ENCODE measurements at regions not wholly inside any gene's neighbourhood (a gene's known extent, or its start where the extent isn't known, plus 50 kb on each side); places are given as distances from the start of the nearest gene placed in this dataset.

DNA sequence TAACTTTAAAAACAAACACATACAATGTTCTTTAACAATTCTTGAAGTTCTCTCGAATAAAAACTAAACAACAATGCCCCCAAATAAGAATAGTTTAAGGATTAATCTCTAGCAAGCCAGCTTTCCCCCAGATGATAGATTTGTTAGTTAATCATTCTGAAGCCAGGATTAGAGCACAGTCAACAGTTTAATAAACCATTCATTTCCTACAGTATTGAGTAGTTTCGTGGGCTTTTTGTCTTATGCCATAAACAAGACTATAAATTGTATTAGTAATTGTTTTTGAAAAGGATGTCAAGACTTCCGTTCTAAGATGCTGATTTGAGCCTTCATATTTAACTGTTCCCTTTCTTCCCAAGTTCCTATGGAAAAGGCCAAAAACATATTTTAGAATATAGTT is 136.6 kb downstream of the PIK3R1 start:
- no peak for DNase-seq

DNA sequence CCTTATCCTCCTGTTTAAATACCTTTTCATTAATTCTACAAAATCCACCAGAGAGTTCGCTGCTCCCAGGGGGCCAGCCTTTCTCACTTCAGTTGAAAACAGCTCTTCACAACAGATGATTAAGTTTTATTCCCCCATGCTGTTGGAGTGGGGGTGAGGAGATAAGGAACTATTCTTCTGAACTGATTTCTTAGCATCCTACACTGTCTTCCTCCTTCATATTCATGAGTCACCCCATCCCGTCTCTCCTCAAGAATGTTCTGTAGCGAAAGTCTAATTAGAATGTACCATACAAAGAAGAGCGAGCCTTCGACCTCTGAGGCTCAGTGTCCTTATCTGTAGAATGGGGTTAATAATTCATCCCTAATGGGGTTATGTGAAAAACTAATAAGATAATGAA is 138.0 kb downstream of the PIK3R1 start:
- DNase-seq: no peak

DNA sequence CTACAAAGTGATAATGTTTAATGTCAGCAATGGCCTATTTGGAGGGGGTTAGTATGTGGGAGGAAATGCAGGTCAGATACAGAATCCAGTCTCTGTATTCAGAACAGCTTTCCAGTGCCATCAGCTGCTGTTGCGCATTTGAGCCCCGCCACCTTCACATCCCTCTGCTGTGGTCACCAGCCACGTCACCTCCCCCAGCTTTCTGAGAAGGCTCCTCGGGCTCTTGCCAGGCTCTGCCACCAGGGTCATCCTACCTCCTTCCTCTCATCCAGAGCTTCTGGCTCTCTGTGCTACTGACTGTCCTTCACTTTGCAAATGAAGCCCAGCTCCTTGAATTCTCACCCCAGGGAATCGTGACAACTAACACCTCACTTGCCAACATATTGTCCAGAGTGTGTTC is 138.8 kb downstream of the PIK3R1 start:
- DNase-seq: no peak

DNA sequence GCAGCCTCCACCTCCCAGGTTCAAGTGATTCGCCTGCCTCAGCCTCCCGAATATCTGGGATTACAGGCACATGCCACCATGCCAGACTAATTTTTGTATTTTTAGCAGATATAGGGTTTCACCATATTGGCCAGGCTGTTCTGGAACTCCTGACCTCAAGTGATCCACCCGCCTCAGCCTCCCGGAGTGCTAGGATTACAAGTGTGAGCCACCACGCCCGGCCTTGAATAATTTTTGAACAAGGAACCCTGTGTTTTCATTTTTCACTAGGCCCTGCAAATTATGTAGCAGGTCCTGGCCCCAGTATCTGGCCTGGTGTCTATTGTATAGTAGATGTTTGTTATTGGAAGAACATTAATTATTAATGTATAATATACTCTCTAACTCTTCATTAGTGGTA is 140.7 kb downstream of the PIK3R1 start:
- DNase-seq: no peak

DNA sequence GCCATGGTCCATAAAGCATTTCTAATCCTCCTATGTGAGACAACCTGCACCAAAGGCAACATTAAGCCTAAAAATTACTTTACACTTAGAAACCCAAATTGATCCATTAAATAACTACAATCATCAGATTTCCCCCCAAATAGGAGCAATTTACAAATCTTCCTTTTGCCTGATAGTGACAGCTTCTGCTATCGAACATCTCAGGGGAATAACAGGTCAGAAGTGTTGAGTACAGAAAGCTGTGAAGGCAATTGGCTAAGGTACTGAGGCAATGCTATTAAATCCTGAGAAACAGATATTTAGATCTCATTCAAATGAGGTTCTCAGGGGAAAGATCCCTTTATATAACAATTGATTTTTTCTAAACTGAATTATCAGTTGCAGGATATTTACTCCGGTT is 141.1 kb downstream of the PIK3R1 start:
- DNase-seq: no peak

DNA sequence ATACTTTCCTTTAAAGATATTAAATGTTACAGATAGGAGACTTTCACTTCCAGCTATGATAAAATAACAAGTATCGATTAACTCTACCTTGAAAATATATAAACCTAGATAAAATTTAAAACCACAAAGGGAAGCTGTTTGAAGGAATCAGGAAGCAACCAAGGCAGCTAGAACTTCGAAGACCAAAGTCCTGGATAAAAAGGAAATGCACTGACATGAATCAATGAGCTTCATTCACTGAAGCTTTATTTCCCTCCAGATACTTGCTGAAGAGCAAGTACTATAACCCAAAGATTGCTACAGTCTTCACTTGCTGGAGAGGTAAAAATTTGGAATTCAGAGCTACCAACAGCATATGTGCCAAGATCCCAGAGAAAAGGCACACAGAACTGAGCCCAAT is 144.1 kb downstream of the PIK3R1 start:
- no peak for DNase-seq

DNA sequence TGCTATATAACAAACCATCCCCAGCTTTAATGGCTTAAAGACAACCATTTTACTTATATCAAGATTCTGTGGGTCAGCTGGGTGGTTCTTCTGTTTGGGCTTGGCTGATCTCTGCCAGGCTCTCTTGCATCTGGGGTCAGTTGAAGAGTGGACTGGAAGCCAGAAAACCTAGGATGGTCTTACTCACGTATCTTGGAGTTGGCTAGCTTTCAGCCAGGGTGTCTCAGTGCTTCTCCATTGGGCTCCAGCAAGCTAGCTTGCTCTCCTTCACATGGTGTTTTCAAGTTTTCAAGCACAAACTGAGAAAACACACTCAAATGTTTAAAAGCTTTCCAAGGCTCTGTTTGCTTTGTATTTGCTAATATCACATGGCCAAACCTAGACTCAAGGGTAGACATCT is 146.8 kb downstream of the PIK3R1 start:
- no peak for DNase-seq

DNA sequence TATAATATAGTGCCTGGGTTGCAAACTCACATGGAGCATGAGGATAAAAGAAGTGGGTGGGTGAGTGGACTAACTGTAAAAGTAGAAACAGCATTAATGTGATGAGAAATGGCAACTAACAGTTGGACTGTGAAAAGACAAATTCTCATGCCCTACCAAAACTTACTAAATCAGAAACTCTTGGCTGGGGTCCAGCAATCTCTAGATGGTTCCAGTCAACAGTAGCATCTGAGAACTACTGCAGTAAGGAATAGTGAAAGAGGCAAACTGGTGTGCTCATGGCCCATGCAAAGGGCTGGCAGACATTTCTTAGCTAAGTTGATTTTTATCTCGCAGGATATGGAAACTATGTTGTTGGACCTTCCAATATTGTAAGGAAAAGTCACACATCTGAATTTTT is 150.3 kb downstream of the PIK3R1 start:
- no peak for DNase-seq

DNA sequence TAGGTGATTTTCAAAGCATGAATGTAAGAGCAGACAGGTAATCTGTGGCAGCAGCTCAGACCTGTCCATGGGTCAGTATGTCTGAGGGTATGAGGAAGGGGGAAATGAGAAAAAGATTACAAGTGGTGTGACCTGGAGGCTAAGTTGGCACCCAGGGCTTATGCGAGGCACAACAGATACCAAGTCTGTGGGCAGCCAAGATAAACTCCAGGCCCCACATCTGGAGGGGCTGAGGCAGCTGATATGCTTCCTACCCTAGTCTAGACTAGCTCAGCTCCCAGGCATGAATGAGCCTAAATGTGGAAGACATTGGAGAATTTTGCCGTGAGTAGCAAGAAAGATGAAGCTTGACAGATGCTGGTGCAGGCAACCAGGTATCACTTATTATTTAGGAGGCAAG is 151.7 kb downstream of the PIK3R1 start:
- no peak for DNase-seq

DNA sequence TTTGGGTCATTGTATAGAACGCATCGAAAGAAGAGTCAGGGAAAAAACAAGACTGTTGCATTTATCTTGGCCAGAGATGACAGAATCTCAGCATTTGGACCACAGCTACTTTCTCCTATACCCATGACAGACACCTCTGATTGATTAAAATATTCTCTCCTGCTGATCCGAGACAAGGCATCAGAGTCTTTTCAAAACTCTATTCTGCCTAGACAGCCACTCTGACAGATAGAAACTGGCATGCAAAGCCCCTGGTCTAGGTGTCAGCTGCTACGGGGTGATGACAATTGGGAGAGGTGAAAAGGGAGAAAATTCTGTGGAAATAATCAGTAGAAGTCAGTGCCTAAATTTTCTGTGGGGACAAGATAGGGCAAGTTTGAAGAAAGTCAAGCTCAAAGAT is 152.2 kb downstream of the PIK3R1 start:
- no peak for DNase-seq

DNA sequence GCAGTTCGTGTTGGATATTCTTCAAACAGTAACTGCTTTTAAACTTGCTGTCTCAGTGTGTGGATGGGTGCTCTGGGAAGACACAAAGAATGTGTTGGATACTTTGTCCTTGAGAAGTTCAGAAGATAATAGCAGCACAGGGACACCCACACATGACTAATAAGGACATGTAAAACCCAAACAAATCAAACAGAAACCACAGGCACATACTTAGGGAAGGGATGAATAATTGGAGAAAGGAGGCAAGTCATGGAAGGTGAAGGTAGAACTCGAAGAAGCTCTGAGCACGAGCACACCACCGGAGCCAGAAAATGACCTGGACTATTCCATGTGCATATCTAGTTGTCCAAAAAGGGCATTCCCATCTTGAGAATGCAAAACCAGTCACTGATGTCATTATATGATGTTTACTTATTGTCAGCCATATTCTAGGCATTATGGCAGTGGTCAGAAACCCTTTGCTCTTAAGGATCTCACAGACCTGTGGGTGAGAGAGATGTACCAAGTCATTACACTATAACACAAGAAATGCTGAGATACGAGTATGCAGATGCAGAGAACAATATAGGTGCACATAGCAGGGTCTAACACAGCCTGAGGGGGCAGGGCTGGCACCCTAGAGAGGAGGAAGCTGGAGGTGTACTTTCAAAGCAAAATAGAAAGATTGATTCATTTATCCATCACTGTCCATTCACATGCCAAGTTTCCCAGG is 152.9 kb downstream of the PIK3R1 start:
- no peak for DNase-seq

DNA sequence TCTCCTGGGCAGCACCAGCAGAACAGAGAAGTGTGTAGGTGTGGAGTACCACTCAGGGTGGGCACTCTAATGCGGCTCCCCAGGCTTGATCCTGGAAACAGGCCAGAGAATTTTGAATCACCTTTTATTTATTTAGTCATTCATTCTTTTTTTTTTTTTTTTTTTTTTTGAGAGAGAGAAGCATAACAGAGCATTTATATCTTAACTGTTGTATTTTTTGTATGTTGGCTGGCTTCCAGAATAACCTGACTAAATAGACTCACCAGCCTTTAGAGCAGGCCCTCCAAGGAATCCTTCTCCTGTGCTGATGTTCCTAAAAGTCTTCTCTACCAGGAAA is 153.4 kb downstream of the PIK3R1 start:
- DNase-seq: peak; percentile 1

DNA sequence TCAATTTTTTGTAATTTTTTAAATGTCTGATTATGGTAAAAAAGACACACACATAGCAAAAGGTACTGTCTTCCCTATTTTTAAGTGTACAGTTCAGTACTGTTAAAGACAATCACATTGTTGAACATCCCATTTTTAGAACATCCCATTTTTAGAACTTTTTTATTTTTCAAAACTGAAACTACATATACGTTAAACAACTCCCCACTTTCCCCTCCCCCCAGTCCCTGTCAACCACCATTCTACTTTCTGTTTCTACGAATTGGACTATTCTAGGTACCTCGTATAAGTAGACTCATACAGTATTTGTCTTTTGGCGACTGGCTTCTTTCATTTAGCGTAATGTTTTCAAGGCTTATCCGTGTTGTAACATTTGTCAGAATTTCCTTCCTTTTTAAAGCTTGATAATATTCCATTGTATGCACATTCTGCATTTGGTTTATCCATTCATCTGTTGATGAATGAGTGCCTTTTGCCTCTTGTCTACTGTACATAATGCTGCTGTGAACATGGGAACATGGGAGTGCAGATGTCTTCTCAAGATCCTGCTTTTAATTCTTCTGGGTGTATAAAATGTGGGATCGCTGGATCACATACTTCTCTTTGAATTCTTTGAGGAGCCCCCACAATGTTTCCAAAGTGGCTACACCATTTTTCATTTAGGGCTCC is 154.0 kb downstream of the PIK3R1 start:
- DNase-seq: no peak

DNA sequence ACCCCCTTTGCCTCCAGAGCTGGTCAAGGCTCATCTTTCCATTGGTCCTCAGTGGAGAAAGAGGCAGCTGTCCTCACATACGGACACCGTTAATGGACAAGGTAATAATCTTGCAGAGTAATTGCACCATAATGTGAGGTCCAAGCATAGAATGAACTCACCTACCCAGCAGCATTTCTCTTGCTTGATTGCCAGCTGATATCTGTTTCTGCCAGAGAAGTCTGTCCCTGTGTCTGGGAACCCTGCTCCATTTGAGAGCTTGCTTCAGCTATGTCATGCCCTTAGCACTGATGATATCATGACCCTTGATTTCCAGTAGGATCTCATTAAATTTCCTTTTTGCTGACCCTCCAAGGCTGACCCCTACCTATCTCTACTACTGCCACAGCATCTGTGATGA is 154.6 kb downstream of the PIK3R1 start:
- no peak for DNase-seq

DNA sequence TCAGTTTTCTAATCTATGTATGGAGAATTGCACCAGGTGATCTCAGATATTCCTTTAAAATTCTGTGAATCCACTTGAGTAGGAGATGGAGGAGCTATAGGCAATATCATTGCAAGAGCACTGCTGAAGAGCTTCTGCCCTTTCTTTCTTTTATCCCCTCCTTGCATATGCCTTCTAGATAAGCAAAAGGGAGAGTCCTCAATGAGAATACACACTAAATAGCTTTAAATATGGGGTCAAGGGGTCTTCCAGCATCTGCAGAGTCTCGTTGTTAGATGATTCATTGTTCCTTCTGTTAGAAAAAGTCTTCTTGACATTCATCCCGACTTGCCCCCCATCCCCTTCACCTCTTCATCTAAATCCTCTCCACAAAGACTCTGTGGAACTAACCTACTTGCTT is 156.1 kb downstream of the PIK3R1 start:
- no peak for DNase-seq

DNA sequence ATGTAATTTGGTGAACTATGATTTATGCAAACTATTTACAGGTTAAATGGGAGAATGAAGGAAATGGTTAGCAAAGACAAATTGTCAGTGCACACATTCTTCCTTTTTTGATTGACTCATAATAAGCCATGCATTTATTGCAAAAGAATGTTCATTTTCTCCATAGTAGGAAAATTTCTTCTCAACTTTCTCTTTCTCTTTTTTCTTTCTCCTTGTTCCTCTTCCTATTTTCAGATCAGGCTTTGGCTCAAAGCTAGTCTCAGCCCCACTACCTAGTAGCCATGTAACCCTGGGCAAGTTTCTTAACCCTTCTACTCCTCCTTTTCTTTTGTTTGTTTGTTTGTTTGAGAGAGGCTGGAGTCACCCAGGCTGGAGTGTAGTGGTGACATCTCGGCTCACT is 156.6 kb downstream of the PIK3R1 start:
- DNase-seq: no peak

DNA sequence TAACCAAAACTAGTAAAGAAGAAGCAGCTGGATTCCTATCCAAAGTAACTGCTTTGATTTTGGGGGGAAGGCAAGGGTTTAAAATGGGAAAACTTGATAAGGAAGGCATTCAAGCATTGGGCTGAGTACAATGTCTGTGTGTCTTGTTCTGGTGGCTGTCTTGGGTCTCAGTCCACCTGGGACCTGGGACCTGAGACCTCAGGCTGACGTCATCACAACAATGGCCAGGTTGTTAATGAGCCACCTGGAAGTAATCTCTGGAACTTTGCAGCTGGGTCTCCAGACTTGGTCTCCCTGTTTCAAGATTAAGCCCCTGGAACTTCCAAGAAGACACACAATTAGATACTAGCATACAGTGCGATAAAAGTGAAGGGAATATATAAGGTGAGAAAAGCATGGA is 157.5 kb downstream of the PIK3R1 start:
- no peak for DNase-seq

DNA sequence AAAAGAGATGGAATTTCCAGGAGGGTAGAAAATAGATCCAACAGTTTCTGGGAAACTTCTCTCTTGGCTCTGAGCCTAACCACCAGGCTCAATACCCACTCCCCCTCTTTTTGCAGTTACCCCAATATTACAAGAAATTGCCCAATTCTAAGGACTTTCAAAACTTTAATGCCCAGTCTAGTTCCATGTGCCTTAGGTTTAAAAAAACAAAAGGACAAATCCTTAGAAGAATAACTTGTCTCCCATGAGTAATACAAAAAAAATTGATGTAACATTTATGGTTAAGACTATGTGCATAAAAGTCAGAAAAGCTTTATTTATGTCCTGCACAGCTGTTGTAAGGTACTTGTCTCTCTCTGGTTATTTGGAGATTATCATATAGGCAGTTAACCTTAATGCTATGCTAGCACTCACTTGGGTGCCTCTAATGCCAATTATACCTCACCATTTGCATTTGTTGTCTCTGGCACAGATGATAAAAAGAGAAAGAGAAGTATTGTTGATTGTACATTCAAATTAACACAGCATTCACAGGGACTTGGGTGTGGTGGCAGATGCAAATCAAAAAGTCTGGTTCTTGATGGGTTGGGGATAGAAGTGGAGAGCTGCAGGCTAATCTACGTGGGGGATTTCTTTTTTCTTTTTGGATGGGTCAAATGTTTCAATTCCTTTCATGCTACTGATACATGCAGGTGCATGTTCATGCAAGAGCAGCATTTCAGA is 159.4 kb downstream of the PIK3R1 start:
- no peak for DNase-seq

DNA sequence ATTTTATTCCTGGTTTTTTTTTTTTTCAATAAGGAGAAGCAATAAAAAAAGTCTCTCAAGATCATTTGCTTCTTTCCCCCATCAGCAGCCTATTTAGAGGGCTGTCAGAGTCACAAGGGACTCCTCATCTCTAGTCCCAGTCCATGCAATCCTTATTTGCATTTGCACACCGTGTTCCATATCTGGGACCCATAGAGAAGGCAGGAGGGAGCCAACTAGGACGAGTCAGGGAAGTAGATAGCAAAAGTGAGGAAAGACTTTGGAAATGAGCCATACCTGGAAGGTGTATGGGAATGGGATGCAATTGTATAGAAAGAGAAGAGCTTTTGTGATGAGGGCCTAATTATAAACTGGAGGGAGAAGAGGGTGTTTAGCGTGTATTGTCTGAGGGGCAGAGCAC is 160.0 kb downstream of the PIK3R1 start:
- DNase-seq: no peak

DNA sequence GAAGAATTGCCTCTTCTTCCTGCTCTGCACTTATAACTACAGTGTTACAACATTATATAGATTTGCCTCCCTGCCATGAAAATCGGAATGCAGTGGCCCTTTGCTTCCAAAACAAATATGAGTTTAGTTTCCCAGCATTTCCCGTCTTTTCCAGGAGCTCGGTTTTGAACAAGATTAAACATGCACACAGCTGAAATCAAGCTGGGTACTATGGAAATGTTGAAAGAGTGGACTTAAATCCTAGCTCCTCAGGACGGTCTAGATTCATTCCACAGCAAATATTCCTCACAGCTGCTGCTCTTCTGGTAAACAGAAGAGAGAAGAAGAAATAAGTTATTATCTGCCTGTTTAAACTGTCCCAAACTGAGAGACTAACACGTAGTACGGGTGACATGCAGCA is 161.4 kb downstream of the PIK3R1 start:
- DNase-seq: no peak

DNA sequence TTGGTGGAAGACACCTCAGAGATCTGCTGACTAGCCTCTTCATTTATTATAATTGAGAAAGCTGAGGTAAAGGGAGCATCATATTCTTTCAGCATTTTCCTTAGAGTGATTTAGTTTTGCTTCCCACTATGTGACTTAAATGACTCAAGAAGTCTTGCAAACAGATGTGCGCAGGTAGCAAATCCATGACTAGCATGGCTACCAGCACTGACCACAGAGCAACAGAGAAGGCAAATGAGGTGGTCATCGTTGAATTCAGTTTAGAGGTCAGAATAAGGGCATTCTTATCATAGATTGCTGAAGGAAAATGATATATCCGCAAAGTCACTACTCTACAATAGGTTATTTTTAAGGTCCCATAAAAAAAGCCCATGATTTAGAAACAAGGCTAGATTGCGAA is 162.2 kb downstream of the PIK3R1 start:
- no peak for DNase-seq

DNA sequence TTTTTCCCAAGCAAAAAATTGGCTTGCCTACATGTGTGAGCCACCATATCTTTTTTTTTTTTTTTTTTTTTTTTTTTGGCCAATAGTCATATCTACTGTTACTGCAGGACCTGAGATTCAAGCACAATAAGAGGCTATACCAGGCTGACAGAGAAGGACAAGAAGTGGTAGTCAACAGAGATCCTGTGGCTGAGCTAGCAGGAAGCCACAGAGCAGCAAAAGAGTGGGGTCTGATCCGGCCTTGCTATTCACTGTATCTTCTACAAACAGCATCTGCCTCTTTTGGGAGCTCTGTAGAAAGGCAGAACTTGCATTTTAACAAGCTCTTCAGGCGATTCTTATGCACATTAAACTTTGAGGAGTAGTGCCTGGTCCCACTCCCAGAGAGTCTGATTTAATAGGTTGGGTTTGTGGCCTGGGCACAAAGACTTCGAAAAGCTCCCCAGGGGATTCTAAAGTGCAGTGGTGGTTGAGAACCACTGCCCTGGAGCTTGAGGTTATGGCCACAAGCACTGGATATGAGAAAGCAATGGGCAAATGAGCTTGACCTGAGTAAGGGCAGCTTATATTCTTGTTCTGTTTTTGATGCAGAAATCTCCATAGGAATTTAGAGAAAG is 162.8 kb downstream of the PIK3R1 start:
- DNase-seq: no peak

DNA sequence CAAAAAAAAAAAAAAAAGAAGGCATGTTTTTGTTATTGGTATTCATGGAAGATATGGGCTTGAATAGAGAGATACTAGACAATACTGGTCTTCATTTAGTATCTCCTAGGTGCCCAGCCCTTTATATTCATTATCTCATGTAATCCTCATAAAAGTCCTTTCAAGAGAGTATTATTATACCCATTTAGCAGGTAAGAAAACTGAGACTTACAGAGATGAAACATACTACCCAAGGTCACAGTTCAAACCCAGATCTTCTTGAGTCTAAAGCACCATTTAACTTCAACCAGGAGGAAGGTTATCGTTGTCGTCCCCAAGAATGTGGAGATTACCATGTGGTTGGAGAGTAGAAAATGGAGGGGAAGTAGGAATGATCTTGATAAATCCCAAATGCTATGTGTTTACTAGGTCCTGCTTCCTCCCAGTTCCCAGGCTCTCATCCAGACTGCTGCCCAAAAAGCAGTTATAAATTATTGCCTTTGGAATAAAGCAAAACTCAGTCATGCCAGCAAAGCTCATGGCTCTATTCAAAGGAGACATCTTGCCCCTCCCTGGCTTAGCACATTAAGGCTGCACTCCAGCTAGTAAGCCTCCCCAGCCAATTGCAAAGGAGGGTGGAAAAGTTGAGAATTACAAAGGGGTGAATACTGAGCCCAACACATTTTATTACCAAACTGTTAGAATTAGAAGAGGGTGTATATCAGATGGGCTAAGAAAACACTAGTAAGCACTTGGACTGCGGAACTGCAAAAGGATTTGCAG is 163.9 kb downstream of the PIK3R1 start:
- no peak for DNase-seq
